ENCODE measurements at regions not wholly inside any gene's neighbourhood (a gene's known extent, or its start where the extent isn't known, plus 50 kb on each side); places are given as distances from the start of the nearest gene placed in this dataset.

GRCh38 chr12:3376779-3377455 lies 114.1 kb upstream of the PRMT8 start (continued):
- TF ChIP-seq ZNF462 (CRISPR knock-in tag; IDR thresholded peaks at IDR 0.05) (no peak), EZH2phosphoT487 (IDR thresholded peaks at IDR 0.05; ENCODE audit: unreplicated experiment) (no peak), ZNF331 (CRISPR knock-in tag; IDR thresholded peaks at IDR 0.05; ENCODE audit: low read depth) (no peak), ETS1 (IDR thresholded peaks at IDR 0.05) (no peak), CREB1 (CRISPR knock-in tag; IDR thresholded peaks at IDR 0.05; ENCODE audit: low read depth) (no peak)

- Mint-ChIP-seq H3K4me3 (no peak overlapping the region), H3K27ac (no peak overlapping the region), H3K27me3 (ENCODE audit: insufficient read depth, low read depth, poor library complexity) (peaks cover 4% of the 10 kb centered on the region), H3K36me3 (ENCODE audit: low read depth) (no peaks in the 10 kb centered on the region), H3K4me1 (peaks cover 10% of the 10 kb centered on the region; the same call in 2 of the 3 replicates), H3K9me3 (no peaks in the 10 kb centered on the region; the same call in 2 of the 3 replicates)
- Histone ChIP-seq H3K4me3 (no peak overlapping the region), H3K9me2 (ENCODE audit: insufficient read depth) (no peaks in the 10 kb centered on the region), H3K79me2 (replicated peaks; ENCODE audit: insufficient read depth) (no peaks in the 10 kb centered on the region), H3K4me2 (no peak overlapping the region), H2AFZ (peak overlapping the region; percentile 52; the same call in 1 of the 2 replicates), H3K27me3 (ENCODE audit: insufficient read depth) (no peaks in the 10 kb centered on the region), H3K27ac (ENCODE audit: low read depth) (no peak overlapping the region), H3K36me3 (ENCODE audit: insufficient read depth) (no peaks in the 10 kb centered on the region; the same call in 1 of the 2 replicates), H3K4me1 (ENCODE audit: insufficient read depth) (no peaks in the 10 kb centered on the region), H4K20me1 (replicated peaks; ENCODE audit: insufficient read depth) (no peaks in the 10 kb centered on the region; the same call in 1 of the 2 replicates), H3F3A (replicated peaks; ENCODE audit: low read depth) (no peaks in the 10 kb centered on the region)
- DNase-seq (ENCODE audit: low spot score) (no peak), ATAC-seq (no peak)
- TF ChIP-seq ZNF462 (CRISPR knock-in tag; IDR thresholded peaks at IDR 0.05) (no peak), NANOG (IDR thresholded peaks at IDR 0.05; ENCODE audit: borderline replicate concordance) (no peak), EZH2phosphoT487 (IDR thresholded peaks at IDR 0.05; ENCODE audit: unreplicated experiment) (no peak)
These were observed 112.3 kb upstream of the PRMT8 start for GRCh38 chr12:3378655-3379054.

Measured in GM23338 (cell line).